ENCODE measurements at regions not wholly inside any gene's neighbourhood (a gene's known extent, or its start where the extent isn't known, plus 50 kb on each side); places are given as distances from the start of the nearest gene placed in this dataset.
"Not testable (repeated sequence)": the region's sequence is repeated elsewhere in the genome, so short reads cannot be mapped to it uniquely, and the experiment has no call there.

DNA sequence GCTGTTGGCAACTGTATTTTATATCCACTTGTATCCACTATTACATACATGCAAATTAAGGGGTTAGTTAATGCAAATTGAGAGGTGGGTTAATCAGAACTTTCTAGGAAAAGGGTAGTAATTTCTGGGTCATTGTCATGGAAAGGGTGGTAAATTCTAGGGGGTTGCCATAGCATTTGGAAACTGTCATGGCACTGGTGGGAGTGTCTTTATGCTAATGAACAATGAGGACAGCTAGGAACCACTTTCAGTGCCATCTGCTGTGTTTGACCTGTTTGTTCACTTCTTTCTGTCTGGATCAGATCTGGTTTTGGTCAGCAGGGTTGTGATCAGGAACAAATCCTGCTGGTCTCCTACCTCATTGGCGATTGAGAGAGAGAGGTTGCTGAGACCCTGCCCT, 283.3 kb upstream of the PRKCQ start:
- no peak for DNase-seq

DNA sequence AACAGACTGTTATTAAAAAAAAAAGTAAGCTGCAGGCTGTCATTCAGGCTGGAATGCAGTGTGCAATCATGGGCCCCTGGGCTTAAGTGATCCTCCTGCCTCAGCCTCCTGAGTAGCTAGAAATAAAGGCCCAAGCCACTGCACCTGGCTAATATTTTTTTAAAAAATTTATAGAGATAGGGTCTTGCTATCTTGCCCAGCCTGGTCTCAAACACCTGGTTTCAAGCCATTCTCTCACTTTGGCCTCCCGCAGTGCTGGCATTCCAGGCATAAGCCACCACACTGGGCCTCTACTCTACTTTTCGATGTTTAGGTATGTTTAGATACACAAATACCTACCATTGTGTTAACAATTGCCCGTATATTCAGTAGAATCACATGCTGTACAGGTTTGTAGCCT, 270.4 kb upstream of the PRKCQ start:
- no peak for DNase-seq

DNA sequence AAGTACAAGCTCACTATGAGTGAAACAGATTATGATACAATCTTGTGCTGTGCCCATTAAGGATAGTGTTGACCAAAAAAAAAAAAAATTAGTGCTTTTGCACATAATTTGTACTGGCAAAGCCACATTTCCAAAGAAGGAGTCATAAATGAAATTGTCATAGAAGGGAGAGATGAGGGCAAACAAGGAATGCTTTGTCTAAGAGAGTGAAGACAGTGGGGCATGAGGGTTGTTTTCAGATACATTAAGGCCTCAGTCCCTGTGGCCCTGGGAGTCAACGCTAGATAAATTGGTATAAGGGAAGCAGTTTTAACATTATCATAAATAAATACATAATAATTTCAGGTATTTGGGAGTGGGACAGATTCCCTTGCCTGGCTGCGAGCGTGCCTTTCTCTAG, 267.5 kb upstream of the PRKCQ start:
- DNase-seq = no peak

DNA sequence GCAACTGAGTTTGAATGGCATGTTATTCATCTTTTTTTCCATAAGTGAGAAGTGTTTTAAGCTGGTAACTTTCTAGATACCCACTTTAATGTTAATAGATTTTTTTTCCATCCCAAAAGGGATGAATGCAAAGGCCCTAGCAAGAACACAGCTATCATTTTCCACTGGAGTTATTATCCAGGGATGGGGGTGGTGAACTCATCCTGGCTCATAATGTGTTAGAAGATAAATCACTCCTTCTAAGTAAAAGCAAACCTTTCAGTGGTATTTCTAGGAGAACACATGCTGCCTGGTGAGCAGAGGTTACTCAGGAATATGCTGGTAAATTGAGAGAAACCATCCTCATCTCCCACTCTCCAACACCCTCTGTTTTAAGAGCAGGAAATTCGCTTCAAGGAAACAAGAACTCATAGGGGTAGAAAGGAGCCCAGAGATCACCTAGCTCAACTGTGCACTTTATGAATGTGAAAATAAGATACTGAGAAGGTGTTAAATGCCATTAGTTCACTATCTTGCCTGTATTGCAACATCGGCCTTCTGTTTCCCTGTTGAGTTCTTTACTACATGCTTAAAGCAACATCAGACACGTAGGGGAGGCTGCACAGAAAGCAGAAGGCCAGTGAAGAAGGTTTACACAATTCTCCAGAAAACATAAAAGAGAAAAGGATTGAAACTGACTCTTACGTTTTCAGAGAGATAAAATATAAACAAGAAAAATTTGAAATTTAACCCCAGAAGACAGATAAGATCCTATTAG, 264.0 kb upstream of the PRKCQ start:
- DNase-seq = no peak

DNA sequence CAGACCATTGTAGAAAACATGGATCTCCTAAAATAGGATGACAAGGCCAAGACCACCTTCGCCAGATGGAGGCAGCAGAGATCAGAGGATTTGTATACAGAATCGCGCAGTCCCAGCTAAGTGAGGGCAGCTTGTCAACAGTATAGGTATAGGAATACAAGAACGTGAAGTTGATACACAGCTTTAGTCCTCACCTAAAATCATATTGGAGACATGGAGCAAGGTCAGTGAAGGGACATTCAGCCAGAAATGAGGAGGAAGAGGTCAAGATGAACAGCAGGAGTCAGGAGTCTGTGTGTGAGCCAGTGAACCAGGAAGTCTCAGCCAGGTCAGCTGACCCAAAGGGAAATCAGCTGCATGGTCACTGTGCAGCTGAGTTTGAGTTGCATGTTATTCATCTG, 263.4 kb upstream of the PRKCQ start:
- DNase-seq = no peak

DNA sequence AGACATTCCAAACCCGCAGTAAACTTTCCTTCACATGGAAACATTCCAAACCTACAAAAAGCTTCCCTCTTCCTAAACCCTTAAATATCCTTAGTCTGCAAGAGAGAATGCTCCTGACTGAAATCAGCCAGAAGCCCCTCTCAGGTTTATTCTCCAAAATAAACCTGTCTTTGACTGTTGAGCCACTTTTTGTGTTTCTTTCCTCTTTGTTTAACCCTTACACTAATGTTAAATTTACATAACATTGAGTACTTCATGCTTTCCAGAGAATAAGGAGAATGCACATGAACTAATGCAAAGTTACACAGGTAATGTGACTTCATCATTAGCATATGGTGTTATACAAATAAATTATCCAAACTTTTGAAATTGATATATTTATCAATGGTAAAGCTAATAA, 262.6 kb upstream of the PRKCQ start:
- no peak for DNase-seq

DNA sequence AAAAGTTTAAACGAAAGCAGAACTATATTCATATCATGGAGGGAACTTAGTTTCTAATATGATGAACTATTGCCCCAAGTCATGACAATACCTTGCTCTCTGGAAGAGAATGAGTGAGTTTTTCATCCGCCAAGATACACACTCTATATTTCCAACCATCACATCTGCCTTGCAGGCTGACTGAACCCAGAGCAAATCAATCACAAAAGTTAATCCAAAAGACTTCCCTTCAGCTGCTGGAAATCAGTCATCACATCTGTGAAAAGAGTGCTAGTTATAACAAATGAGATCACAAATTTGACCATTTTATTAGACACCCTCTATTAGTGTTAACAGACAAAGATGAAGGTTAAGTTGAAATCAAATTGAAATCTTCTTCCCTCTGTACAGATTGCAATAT, 261.7 kb upstream of the PRKCQ start:
- DNase-seq = no peak

DNA sequence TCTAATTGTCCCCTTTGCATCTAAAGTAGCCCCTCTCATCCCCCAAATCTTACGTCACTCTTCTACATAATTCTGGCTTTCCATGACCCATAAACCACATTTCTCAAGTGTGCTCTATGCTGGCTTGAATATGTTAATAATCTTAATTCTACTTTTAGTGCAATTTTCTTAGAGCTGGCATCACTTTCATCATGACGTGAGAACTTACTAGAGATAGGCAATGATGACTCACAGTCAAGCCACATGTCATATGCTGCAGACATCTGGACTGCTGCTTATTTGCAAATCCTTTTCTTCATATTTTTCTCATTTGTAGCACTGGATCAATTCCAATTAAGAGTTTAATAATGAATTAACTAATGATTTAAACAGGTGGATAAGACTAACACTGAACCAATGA, 260.7 kb upstream of the PRKCQ start:
- DNase-seq = no peak

DNA sequence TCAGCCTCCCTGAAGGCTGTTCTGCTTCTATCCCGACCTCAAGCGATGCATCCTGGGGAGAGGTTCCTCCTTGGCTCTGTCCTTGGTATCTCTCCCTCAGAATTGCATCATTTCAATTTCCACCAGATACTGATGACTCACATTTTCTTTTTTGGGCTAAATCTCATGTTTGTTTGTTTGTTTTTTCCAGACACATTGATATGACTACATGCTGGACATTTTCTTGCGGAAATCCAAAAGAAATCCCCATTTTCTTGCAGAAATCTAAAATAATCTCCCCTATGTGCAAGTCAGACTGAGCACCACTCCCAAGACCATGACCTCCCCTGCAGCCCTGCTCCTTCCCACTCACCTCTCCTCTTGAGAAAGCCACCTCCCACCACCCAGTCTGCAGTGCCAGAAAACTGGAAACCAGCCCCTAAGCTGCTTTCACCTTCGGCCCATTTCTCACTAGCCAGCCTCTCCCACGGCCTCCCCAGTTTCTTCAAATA, 260.2 kb upstream of the PRKCQ start:
- no peak for DNase-seq

DNA sequence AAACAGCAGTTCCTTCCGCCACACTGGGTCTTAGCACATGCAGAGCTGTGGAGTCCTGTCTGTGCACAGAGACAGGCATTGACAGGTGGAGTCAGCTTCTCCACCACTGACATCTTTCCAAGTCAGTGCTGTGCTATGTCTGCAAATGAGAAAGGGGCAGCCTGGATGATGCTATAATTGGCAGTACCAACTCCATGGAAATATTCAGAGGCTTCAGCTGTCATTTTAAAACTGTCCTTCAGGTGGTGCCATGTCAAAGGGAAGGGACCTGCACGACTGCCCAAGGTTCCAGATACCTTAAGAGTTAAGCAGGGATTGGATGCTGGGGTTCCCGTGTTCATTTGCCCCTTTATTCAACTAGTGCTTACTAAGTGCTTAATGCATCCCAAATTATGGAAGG, 258.0 kb upstream of the PRKCQ start:
- peak in 1 of 2 donors; percentile 7 for DNase-seq

DNA sequence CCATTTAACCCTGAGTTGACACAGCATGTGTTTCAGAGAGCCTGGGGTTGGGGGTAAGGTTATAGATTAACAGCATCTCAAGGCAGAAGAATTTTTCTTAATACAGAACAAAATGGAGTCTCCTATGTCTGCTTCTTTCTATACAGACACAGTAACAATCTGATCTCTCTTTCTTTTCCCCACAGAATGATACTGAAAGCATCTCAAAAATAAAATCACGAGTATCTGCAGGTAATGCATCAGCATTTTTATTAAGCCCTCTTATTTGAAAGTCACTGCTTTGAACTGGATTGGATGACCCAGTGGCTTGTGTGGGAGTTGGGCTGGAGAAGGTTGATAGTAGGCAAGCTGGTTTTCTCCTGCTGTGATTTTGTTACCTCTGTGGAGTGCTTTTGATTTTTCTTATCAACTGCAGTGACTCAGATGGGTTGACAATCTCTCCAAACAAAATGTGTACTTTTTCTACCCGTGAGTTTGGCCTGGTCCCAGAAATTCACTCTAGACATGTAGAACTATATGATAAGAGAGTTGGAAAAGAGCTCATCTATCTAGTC, 253.5 kb upstream of the PRKCQ start:
- DNase-seq = no peak

DNA sequence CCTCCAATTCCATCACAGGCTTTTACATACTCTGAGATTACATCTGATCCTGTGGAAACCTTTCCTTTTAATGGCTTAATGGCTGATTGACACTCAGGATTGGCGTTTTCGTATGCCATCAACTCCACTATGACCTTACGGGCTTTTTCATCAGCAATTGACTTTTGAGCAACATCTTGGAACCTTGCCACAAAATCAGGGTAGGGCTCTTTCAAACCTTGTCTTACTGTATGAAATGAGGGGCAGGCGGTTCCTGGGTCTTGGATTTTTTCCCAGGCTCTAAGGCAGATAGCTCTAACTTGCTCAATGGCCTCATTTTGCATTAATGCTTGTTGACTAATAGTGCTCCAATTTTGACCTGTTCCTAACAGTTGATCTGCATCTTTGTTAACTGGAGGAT, 250.9 kb upstream of the PRKCQ start:
- not testable (repeated sequence) for DNase-seq

DNA sequence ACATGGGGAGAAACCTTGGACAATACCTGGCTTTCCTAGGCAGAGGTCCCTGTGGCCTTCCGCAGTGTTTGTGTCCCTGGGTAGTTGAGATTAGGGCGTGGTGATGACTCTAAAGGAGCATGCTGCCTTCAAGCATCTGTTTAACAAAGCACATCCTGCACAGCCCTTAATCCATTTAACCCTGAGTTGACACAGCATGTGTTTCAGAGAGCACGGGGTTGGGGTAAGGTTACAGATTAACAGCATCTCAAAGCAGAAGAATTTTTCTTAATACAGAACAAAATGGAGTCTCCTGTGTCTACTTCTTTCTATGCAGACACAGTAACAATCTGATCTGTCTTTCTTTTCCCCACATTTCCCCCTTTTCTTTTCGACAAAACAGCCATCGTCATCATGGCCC, 244.7 kb upstream of the PRKCQ start:
- not testable (repeated sequence) for DNase-seq

DNA sequence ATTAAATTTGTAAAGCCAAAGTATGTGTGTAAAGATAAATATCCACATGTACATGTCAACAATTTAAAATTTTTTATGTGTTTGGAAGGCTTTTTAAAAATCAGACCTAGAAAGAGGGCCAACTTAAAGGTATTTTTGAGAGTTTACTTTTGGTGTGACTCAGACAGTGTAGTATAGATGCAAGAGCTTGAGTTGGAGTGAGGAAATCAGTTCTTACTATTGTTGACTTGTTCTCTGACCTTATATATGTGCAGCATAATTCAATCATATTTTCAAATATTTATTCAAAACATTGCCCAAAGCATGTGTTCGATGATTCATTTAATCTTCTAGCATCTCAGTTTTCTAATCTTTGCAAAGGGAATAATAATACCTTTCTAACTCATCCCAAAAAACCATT, 243.7 kb upstream of the PRKCQ start:
- DNase-seq = no peak

DNA sequence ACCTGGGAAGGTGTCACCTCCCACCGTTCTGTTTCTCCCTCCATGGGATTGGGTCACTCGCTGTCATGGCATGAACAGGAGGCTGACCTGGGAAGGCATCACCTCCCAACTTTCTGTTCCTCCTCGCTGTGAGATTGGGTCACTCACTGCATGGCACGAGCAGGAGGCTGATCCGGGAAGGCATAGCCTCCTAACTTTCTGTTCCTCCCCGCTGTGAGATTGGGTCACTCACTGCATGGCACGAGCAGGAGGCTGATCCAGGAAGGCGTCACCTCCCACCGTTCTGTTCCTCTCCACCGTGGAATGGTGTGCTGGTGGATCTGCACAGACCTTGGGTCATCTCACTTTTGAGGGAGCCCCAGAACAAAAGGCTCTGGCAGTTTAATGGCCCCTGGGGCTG, 239.2 kb upstream of the PRKCQ start:
- no peak for DNase-seq

DNA sequence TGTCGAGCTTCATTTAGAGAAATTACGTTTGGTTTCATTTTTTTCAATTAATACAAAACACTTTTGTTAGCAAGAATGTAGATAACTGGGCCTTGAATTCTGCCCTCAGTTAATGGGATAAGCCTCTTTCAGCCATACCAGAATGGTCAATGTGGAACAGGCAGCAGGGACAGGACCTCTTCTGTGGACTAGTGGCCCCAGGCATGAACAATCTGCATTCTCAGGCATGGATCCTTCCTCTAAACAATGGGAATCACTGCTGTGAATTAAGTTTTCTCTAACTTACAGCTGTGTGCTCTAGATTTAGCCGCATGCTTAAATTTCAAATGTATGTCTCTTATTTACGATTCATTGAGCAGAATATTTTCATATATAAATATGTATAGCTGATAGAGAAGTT, 237.7 kb upstream of the PRKCQ start:
- no peak for DNase-seq

DNA sequence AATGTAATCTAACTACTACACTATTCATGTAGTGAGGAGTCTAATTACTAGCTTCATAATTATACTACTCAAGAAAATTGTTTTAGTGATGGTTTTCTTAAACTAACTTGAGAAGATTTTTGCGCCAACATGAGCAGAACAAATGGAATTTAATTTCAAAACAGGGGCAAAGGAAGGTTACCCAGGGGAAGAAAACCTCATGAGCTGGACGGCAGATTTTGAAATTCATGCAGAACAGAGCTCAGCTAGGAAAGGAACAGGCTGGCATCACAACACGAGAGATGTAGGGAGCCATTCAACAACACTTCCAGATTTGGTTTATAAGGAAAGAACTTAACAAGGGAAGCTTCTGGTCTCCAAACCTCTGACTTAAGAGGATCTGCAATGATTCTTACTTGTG, 235.3 kb upstream of the PRKCQ start:
- DNase-seq = no peak

DNA sequence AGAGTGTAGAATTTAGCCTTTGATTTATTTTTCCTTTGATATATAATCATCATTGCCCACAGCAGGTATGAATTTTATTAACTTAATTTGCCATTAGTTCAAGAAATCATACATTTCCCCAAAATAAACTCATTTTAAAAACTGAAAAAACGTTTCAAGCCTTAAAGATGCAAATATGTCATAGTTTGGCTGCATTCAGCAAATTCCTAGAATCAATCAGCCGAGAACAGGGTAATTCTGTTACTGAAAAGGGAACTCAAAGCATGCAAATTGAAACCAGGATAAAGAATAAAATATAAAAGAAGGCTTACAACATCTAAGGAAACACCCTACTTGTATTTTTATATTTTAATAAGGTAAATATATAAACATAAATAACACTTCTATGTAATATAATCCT, 233.8 kb upstream of the PRKCQ start:
- no peak for DNase-seq

DNA sequence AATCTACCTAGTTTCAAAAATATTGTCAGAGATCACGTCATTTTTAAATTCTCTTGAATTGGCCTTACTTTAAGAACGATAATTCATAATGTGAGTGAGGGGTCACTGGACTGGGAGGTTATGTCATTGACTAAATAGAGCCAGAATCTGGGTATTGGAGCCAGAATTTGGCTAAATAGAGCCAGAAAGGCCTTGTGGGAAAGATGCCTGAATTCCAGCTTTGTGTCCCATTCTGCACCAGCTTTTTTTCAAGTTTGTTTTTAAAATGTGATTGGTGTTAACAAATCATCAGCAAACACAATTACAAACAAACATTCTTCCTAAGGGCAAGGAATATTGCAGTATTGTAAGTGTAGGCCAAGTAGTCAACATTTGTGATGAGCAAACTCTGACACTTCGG, 233.2 kb upstream of the PRKCQ start:
- DNase-seq = no peak

DNA sequence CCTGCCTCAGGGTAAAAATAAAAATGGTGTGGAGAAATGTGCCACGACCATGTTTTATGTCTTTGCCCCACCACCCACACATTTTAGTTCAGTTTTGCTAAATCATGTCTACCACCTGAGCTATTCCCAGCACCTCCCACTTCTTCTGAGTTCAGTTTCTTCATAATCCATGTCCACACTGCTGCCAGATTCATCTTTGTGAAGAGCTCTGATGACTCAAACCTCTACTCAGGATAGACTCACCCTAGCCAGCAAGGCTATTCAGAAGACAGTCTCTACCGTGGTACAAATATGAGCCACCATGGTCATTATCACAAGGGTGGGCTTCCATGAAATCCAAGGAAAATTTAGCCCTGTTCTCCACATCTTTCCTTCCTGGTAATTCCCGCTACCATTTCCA, 231.1 kb upstream of the PRKCQ start:
- no peak for DNase-seq

DNA sequence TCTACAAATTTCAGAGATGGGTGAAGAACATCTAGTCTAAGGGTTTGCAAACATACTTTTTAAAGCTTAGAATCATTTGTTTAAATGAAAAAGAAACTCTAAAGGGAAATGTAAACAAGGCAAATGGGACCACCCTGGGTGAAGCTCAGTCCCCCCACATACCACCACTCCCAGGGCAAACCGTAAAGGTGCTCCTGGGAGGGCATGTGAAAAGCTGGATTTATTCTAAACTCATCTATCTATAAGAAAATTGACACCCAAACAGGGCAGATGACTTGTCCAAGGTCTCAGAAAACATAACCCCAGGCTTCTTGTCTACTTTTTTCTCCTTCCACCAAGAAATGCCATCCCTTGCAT, 223.3 kb upstream of the PRKCQ start:
- no peak for DNase-seq

DNA sequence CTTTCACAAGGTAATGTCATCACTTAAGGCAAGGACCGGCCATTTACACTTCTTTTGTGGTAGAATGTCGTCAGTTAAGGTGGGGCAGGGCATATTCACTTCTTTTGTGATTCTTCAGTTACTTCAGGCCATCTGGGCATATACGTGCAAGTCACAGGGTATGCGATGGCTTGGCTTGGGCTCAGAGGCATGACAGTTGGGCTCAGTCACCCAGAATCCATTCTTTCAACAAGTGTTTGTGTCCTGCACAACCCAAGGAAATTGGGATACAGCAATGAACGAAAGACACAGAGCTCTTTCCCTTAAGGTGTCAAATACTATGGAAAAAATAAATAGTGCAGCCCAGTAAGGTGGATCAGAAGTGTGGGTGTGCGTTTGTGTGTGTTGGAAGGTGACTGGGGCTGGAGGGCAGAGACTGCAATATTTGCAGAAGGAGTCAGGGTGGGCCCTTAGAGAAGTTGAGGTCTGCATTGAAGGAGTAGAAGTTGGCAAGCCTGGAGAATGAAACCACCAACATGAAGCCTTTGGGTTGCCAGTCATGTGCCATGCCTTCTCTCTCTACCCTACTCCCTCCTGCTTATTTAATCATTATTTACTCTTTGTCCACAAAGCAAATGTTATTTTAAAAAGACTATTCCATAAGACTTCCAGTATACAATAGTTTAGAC, 222.8 kb upstream of the PRKCQ start:
- no peak for DNase-seq

DNA sequence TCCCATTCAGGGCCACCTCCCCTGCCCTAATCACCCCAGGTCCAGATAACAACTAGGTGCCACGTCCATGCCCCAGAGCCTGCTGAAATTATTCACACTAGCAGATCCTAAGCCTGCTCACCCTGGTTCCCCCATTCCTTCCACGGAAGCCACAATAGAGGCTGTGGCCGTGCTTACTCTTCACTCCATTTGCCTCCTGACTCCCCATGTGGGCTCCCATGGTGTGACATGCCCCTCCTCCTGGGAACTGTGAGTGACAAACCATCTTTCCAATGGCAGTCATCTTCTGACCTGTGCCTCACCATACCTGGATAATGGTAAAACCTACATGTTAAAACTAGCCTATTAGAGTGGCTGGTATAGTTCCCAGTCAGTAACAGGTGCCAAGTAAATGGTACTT, 216.2 kb upstream of the PRKCQ start:
- no peak for DNase-seq

DNA sequence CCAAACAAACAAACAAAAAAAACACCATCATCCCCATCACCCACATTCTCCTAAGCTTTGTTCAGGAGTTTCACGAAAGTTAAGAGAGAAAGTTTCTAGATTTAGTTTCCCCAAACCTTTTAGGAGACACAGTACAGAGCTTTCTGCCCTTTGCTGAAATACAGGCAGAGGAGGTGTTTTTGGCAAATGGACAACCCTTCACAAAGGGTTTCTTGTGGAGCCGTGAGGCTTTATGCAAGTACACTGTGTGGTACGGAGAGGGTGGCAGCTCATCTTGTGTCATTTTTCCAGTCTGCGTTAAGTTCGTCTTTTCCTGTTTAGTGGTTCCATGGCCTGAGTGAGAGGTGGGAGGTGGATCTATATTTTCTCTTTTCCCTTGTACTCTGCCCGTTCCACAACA, 215.5 kb upstream of the PRKCQ start:
- no peak for DNase-seq

DNA sequence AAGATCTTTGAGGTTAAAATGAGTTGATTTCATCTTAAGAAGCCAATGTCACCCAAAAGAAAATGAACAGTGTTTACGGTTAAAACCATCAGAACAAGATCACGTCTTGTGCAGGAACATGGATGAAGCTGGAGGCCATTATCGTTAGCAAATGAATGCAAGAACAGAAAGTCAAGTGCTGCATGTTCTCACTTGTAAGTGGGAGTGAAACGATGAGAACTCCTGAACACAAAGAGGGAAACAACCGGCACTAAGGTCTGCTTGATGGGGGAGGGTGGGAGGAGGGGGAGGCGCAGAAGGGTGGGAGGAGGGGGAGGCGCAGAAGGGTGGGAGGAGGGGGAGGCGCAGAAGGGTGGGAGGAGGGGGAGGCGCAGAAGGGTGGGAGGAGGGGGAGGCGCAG, 214.8 kb upstream of the PRKCQ start:
- DNase-seq = not testable (repeated sequence)
